ENCODE measurements at regions not wholly inside any gene's neighbourhood (a gene's known extent, or its start where the extent isn't known, plus 50 kb on each side); places are given as distances from the start of the nearest gene placed in this dataset.
A peak's percentile ranks its signal among the peaks of the same experiment; 100 is the strongest.
"Not testable (repeated sequence)": the region's sequence is repeated elsewhere in the genome, so short reads cannot be mapped to it uniquely, and the experiment has no call there.

DNA sequence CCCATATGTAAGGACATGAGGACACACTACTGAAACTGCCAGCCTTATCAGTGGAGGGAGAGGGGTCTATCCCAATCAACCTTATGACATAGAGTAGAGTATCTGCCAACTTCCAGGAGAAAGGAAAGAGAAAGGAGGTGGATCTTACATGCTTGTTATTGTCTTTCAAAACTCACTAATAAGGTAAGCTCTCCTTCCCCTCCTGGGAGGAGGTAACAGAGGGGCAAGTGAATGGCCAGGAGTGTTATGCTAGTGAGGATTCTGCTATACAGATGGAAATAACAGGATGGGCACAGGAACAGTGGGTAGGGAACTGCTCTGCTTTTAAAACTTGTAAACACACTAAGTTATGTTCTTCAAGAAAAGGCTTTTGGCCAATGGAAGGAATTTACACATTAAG is 1020.1 kb downstream of the TDRD15 start:
- no peak for DNase-seq

DNA sequence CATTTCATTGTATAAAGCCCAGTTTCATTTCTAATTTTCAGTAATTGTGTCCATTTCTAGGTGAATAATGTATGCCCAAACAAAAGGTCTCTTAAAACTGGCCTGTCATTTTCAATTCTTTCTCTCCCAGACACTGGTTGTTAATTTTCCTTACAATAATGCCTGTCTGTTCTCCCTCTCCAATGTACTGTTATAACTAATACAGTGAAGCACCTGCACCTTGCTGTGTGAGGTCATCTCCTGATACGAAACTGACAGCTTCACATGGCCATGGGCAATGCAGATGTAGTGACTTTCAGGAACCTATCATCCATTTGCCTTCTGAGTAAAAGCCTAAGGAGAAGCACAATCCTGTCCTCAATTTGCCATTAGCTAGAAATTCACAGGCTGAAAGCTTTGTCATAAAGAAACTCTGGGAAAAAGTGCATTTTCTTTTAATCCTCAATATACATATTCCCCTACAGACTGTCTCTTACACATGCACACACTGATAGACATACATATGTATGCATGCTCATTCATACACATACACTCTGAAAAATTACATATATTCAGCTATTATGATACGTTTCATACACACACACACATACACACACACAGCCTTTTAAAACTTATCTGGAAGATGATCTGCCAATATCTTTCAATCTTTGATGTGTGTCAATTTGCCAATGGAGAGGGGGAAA is 1030.3 kb downstream of the TDRD15 start:
- no peak for DNase-seq

DNA sequence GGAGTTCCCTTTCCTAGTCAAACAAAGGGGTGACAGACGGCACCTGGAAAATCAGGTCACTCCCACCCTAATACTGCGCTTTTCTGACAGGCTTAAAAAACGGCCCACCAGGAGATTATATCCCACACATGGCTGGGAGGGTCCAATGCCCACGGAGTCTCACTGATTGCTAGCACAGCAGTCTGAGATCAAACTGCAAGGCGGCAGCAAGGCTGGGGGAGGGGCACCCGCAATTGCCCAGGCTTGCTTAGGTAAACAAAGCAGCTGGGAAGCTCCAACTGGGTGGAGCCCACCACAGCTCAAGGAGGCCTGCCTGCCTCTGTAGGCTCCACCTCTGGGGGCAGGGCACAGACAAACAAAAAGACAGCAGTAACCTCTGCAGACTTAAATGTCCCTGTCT is 1032.9 kb downstream of the TDRD15 start:
- DNase-seq: not testable (repeated sequence)

DNA sequence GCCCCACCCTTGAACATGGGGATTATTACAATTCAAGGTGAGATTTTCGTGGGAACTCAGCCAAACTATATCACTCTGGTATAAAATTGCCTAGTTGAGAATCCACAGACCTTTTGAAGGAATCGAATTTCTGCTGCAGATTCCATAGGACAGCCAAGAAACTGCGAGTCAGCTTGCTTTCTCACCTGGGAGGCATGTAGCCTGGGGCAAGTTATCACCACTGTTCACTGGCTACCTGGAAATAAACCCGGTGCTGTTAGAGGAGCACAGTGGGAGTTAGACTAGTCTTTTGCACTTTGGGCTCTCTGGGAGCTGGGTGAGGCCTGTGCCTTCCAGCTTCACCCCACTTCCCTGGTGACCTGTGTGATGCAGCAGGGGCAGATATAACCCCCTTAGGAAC is 1043.5 kb downstream of the TDRD15 start:
- DNase-seq: no peak

DNA sequence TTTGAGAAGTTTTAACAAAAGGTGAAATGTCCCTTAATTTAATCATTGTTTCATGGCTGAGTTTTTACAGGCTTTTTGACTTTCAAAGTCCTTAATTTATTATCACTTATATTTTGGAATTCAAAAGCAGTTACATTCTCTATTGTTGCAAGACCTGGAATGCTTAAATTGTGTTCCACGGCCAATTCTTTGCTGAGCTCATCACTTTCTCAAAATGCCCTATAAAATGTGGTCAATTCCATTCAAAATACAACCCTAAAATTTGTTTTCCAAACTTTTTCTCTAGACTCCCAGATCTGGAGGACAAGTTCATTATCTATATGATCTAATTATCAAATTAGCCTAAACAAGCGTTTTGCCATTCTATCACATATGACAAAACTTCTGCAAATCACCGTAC is 1051.2 kb downstream of the TDRD15 start:
- DNase-seq: no peak

DNA sequence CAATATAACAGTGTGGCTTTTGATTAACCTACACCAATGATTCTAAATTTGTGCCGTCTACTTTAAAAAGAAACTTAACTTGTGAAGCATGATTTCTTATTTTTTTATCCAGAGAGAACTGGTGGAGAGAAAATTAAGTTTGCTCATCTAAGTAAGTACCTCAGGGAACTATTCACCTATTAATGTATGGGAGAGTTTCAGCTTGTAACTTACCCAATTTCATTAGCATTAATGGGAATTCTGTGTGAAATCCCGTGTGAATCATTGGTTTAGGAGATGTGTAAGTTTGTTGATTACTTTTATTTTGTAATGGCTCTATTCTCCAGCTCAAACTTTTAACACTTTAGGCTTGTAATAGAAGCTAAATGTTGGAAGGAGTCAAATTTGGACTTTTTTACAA is 1061.5 kb downstream of the TDRD15 start:
- no peak for DNase-seq

DNA sequence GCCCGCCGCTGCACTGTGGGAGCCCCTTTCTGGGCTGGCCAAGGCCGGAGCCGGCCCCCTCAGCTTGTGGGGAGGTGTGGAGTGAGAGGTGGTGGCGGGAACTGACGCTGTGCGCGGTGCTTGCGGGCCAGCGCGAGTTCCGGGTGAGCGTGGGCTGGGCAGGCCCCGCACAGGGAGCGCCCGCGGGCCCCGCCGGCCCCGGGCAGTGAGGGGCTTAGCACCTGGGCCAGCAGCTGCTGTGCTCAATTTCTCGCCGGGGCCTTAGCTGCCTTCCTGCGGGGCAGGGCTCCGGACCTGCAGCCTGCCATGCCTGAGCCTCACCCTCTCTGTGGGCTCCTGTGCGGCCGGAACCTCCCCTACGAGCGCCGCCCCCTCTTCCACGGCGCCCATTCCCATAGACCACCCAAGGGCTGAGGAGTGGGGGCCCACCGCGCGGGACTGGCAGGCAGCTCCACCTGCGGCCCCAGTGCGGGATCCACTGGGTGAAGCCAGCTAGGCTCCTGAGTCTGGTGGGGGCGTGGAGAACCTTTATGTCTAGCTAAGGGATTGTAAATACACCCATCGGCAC is 1062.6 kb downstream of the TDRD15 start:
- DNase-seq: not testable (repeated sequence)

DNA sequence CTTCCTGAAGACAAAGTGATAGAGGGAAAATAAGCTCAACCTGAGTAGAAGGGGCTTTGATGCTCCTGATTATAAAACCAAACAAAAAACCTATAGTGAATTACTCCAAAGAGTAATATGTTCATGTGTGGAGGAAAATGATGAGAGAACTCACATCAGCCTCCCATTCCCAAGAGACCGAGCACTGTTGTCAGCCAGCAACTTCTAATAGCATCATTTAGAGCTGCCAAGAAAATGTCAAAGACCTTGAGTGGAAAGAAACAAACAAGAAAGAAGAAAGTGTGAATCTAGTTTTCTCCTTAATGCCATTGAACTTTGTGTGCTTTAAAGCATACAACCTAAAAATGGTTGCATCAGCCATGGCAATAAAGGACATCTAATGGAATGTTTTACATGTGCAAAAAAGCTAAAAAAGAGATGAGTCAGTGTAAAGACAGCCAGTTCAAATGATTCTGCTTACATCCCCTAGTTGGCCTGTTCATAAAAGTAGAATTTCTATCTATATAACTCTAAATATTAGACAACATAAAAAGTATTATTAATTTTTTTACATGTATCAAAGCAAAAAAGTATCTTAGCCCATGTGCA is 1066.2 kb downstream of the TDRD15 start:
- DNase-seq: no peak

DNA sequence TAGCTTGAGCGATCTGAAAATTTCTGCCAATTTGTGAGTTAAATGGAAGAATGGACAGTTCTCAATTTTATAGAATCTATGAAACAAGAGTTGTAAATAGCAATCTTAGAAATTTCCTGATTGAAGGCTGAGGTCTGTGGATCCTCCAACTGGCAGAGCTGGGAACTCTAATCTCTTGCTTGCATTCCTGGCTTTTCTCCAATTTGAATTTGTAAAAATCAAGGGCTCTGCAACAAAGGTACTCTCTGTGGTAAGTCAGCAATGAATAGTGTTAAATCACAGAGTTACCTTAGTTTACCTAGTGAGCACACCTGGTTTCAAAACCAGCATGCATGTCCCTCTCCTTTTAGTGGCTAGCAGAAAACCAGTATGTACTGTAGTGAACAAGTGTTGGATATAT is 1070.5 kb downstream of the TDRD15 start:
- no peak for DNase-seq

DNA sequence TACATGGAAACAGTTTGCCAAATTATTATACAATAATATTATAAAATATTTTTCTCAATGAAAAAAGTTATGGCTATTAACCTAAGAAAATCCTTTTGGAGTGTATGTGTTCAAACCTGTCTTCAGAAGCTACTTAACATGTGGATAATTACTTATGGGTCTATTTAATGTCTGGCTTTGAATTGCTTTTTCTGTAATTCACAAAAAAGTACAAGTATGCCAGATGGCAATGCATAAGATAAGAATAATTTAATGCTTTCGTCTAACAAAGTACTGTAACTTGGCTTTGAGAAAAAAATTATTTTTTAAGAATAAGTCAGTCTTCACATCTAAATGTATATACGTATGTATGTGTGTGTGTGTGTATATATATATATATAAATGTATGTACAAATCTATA is 1073.0 kb downstream of the TDRD15 start:
- DNase-seq: no peak

DNA sequence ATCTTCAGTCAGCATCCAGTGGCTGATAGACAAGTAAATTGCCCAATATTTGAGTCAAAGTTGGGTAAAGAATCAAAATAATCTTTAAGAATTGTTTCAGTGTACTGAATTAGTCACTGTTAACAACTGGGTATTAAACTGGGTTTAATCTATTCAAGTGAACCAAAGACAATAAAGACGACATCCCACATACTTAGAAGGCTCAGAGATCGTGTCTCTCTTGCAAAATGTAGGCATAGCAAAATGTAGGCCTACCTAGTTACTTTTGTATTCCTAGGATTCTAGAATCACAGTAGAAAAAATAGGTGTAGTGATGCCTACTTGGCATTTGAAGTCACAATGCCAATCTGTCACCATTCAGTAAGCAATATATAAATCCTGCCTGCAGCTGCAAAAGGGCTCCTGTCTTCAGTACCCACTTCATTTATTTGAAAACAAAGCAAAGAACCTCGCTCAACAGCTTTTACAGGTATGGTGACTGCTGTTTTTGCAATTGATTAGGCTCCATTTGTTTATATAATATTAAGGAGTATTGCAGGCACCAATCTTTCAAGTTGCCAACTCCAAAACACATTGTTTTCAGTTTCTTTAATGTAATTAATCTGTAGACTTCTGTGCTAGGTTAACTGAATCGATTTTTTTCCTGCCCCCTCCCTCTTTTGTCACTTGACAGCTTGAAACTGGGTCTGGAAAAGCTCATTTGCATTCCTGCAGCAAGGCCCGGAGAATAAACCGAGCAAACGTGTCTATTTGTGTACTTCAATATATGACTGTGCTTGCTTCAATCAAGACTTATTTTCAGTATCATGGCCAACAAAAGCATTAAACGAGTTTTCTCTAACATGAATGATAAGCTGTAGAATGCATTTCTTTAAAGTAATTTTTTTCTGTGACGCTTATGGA is 1074.9 kb downstream of the TDRD15 start:
- peak; percentile 51 for DNase-seq

DNA sequence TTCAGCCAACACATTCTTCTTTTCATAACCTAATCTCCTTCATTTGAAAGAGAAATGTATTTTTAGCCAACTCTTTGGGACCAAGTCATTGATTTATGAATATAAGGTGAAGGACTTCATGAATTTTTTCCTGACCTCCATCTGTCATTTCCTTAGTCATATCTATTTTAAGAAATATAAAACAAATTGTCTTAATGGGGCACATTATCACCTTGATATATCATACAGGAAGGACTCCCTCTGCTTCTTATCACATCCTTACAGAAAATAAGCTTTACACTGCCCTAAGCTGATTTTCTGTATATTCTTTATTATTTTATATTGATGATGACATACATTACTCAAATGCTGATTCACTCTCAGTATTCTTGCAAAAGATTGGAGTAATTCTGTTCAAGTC is 1076.2 kb downstream of the TDRD15 start:
- DNase-seq: no peak

DNA sequence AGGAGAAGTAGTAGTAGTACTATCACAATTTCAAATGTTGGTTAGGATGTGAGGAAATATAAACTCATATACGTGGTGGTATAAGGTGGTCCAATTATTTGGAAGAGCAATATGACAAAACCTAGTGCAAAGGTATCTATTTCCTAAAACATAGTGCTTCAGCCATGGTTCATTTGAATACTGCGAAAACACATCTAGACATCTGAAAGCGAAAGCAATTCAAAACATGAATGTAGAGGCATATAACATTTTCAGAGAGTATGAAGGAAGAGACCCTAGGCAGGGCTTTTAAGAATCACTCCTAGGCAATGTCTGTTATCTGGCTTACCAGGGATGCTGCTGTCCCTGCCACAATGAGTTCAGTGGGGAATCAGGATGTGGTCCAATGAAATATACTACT is 1085.8 kb downstream of the TDRD15 start:
- no peak for DNase-seq

DNA sequence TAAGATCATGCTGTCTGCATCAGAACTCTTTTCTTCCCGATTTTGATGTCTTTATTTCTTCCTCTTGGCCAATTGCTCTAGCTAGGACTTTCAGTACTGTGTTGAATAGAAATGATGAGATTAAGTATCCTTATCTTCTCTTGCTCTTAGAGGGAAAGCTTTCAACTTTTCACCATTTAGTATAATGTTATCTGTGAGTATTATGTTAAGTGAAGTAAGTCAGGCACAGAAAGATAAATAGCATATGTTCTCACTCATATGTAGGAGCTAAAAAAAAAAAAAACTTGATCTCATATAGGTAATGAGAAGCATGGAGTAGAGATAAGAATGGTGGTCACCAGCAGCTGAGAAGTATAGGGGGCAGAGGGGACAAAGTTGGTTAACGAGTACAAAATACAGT is 1089.5 kb downstream of the TDRD15 start:
- no peak for DNase-seq

DNA sequence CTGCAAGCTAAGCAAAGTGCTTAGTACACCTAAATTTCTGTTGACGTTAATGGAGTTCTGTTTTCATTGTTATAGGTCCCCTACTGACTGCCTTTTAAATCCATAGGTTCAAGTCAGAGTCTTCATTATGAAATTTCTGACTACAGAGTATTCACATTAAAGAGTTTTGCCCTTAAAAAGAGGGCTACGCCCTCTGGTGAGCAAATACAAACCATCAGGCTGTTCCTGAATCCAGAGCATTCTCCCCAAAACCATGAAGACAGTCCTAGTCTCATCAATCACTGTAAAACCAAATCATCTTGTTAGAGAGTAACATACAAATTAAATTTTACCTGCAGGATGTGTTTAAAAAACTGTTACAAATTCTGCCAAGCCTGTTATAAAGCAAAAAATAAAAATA is 1091.7 kb downstream of the TDRD15 start:
- no peak for DNase-seq

DNA sequence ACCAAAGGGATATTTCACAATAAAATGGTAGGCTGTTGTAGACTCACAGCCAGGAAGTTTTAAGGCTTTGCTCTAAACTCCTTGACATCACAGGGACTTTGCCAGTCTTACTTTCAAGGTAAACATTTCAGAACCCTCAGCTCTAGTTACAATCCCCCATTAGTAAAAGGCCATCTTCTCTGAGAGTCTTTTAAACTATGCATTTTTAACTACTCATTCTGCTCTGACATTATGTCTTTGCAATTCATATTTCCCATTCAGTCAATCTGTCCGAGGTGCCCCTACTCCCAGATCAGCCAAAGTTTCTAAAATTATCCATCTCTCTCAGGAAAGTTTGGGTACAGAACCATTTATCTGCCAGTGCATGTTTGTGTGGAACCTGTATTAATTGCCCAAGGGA is 1094.1 kb downstream of the TDRD15 start:
- no peak for DNase-seq

DNA sequence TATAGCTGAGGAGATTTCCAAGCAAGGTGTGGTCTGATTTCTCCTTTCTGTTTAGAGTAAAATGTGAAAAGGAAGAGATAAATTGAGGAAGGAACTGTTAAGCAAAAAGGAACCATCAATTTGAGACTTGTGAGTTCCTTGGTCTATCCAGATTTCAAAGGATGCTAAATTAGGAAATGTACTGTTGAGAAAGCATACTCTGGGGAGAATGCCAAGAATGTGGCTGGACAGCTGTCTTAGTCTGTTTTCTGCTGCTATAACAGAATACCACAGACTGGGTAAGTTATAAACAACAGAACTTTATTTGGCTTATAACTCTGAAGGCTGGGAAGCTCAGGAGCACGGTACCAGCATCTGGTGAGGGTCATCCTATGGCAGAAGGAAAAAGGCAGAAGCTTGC is 1097.2 kb downstream of the TDRD15 start:
- peak; percentile 5 for DNase-seq

DNA sequence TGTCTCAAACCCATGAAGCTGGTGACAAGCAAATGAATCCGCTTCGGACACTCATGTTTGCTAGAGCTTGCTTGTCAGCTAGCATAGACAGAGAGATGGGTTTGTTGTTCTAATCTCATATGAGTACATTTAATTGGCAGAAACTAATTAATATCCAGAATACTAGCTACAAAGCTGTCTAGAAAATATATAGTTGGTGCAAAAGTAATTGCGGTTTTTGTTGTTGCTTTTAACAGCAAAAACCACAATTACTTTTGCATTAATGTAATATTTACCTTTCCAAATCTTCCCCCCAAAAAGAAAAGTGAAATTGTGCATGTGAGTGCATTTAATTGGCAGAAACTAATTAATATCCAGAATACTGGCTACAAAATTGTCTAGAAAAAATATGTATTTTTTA is 1115.2 kb downstream of the TDRD15 start:
- no peak for DNase-seq

DNA sequence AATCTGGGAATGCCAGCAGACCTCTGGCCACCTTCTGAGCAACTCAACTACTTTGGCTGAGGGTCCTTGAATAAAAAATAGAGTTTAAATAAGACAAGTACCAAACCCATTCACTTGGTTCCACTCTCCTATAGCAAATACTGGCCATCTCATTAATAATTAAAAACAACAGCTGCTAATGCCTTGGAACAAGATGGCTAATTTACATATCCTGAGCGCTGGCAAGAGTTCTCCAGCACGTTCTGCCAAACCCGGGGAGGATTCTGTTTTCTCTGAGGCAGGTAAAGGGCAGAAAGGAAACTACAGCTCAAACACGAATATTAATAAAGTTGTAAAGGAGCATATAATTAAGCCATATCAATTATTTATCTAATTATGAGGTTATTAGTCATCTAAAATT is 1123.7 kb downstream of the TDRD15 start:
- no peak for DNase-seq

DNA sequence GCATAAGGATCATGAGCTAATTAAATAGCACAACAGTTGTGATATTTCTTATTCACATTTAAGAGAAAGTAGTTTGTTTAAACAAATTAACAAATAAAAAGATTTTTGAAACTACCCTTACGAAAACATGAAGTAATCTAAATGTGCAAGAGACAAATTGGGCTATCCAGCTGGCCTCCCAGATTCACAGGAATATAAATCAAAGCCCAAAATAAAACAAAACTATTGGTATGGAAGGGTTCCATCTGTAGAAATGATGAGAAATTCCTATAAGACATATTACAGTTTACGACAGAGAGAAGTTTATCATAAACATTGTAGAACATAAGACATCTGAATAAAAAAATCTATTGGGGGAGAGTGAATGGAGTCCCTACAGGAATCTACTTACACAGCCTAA is 1125.1 kb downstream of the TDRD15 start:
- no peak for DNase-seq

DNA sequence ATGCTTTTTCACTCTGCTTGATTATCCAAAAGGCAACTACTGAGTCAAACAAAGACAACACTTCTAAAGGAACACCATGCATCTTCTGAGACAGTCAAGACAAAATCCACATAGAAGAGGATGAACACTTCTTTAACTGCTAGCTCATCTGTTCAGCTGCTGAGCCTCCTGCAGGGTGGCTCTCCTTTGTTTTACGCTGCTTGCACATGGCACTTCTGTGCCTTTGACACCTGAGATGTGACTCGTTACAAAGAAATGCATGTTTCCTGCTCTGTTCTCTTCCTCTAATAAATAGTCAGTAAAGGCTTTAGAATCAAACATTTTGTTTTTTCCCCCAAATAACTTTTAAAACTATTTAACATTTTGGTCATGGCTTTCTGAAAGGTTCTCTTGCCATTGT is 1129.4 kb downstream of the TDRD15 start:
- DNase-seq: no peak

DNA sequence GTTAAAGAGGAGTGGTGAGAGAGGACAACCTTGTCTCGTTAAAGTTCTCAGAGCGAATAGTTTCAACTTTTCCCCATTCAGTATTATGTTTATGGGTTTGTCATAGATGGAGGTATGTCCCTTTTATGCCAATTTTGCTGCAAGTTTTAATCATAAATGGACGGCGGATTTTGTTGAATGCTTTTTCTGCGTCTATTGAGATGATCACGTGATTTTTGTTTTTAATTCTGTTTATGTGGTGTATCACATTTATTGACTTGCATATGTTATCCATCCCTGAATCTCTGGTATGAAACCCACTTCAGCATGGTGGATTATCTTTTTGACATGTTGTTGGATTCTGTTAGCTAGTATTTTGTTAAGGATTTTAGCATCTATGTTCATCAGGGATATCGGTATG is 1123.8 kb upstream of the KLHL29 start:
- DNase-seq: no peak

DNA sequence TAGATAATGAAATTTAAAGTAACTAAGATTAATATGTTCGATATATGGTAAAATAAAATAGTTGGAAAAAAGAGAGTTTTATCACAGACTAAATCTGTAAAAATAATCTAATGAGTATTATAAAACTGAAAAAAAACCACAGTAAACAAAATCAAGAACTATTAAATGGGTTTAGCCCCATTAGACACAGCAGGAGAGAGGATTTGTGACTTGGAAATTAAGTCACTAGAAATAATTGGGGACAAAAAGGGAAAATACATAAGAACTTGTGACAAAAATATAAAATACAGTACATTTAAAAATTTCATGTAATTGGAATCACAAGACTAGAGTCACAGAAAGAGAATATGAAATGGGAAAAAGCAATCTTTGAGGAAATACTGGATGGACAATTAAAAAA is 1114.6 kb upstream of the KLHL29 start:
- no peak for DNase-seq

All from tongue (tissue), 1 donor.